ENCODE measurements at regions not wholly inside any gene's neighbourhood (a gene's known extent, or its start where the extent isn't known, plus 50 kb on each side); places are given as distances from the start of the nearest gene placed in this dataset.

- TF ChIP-seq CTCF (IDR thresholded peaks at IDR 0.05; ENCODE audit: poor library complexity) (peak; percentile 45), EZH2 (IDR thresholded peaks at IDR 0.05; ENCODE audit: borderline replicate concordance) (no peak)
Measured at GRCh38 chr2:166700079-166700478, 188.2 kb upstream of the XIRP2 start.
